Progenitor cell of endocrine pancreas (in vitro differentiated cells): ENCODE measurements at regions not wholly inside any gene's neighbourhood (a gene's known extent, or its start where the extent isn't known, plus 50 kb on each side); places are given as distances from the start of the nearest gene placed in this dataset.

Source experiments
- DNase-seq: peaks from one replicate; pipeline ENCODE4 v3.0.0; 2021; ENCODE audit warnings: low spot score; ENCODE audit not compliant: unreplicated experiment
- H3K27ac Mint-ChIP-seq: 2 replicates; pipeline ENCODE4 v1.8.0; 2021; ENCODE audit warnings: mild to moderate bottlenecking, moderate library complexity, mixed read lengths
- H3K27me3 Mint-ChIP-seq: 2 replicates; pipeline ENCODE4 v1.8.0; 2021; ENCODE audit warnings: mixed read lengths
- H3K36me3 Mint-ChIP-seq: 2 replicates; pipeline ENCODE4 v1.8.0; 2022; ENCODE audit warnings: mixed read lengths; ENCODE audit not compliant: insufficient read depth
- H3K4me1 Mint-ChIP-seq: 2 replicates; pipeline ENCODE4 v1.8.0; 2021; ENCODE audit warnings: low read depth, mixed read lengths
- H3K4me3 Mint-ChIP-seq: 2 replicates; pipeline ENCODE4 v1.8.0; 2021; ENCODE audit warnings: low read depth, mild to moderate bottlenecking, moderate library complexity, mixed read lengths
- H3K9me3 Mint-ChIP-seq: 2 replicates; pipeline ENCODE4 v1.8.0; 2021; ENCODE audit warnings: low read depth, mixed read lengths
- CTCF ChIP-seq: fragments of 200-600 bp; sonication (generic); IDR thresholded peaks from one replicate; pipeline ENCODE4 v1.5.0; 2021; ENCODE audit warnings: antibody characterized with exemption, mild to moderate bottlenecking; ENCODE audit not compliant: unreplicated experiment

DNA sequence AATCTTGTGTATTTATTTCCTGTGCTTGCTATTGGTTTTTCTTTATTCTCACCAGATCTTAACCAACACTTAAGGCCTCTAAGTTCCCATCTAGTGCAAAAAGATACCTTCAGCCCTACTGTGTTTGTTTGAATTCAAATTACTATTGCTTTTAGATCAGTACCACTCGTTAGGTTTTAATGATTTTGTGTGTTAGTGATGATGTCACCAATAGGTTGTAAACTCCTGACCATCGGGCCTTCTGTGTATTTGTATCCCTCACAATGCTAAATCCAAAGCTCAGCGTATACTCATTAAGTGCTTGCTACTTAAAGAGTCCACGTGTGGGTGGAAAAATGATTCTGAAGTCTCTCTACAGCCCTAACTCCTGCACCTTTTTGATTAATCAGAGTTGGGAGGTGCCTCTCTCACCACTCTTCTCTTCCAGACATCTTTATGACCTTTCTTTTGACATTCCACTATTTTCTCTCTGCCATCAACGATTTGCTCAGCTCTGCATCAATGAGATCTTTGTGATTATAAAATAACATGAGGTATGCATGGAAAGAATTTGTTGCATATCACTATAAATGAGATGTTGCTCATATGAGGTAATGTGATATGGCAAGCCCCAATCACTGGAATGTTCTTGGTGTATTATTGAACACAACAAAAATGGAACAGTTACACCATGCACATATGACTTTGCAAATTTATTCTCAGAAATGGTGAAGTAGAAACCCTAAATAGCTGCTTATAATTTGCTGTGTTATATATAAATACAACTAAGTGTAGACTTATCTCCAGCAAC lies 55.1 kb upstream of the LAMA2 start:
- H3K27ac Mint-ChIP-seq, result no peak overlapping the region
- TF ChIP-seq CTCF, result no peak

GRCh38 chr6:128826606-128827005 lies 56.3 kb upstream of the LAMA2 start:
- Mint-ChIP-seq H3K4me3 (no peak overlapping the region), H3K27me3 (no peaks in the 10 kb centered on the region), H3K27ac (no peak overlapping the region), H3K36me3 (no peaks in the 10 kb centered on the region), H3K4me1 (no peaks in the 10 kb centered on the region), H3K9me3 (peaks cover 7% of the 10 kb centered on the region)
- DNase-seq, result no peak
- TF ChIP-seq CTCF, result no peak

More for the DNA sequence above, 55.1 kb upstream of the LAMA2 start:
- H3K27me3 Mint-ChIP-seq, result no peaks in the 10 kb centered on the region
- H3K4me3 Mint-ChIP-seq, result no peak overlapping the region
- H3K9me3 Mint-ChIP-seq, result peaks cover 7% of the 10 kb centered on the region
- no peaks in the 10 kb centered on the region for H3K36me3 Mint-ChIP-seq
- no peaks in the 10 kb centered on the region for H3K4me1 Mint-ChIP-seq
- no peak for DNase-seq

GRCh38 chr6:128822271-128822670 lies 60.7 kb upstream of the LAMA2 start:
- no peak for TF ChIP-seq CTCF
- DNase-seq, result no peak
- H3K4me3 Mint-ChIP-seq, result no peak overlapping the region
- H3K27ac Mint-ChIP-seq, result no peak overlapping the region
- no peaks in the 10 kb centered on the region for H3K9me3 Mint-ChIP-seq
- no peaks in the 10 kb centered on the region for H3K27me3 Mint-ChIP-seq
- no peaks in the 10 kb centered on the region for H3K4me1 Mint-ChIP-seq
- H3K36me3 Mint-ChIP-seq, result no peaks in the 10 kb centered on the region

DNA sequence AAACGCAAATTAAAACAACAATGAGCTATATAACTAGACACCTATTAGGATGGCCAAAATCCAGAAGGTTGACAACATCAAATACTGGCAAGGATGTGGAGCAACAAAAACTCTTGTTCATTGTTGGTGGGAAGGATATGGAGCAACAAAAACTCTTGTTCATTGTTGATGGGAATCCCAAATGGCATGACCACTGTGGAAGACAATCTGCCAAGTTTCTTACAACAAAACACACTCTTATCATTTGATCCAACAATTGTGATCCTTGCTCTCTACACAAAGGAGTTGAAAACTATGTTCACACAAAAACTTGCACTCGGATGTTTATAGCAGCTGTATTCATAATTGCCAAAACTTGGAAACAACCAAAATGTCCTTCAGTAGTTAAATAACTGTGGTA lies 61.8 kb upstream of the LAMA2 start:
- no peaks in the 10 kb centered on the region for H3K9me3 Mint-ChIP-seq
- H3K27me3 Mint-ChIP-seq, result no peaks in the 10 kb centered on the region
- no peak overlapping the region for H3K27ac Mint-ChIP-seq
- no peaks in the 10 kb centered on the region for H3K36me3 Mint-ChIP-seq
- H3K4me3 Mint-ChIP-seq, result no peak overlapping the region
- DNase-seq, result no peak
- TF ChIP-seq CTCF, result no peak
- no peaks in the 10 kb centered on the region for H3K4me1 Mint-ChIP-seq

- H3K27ac Mint-ChIP-seq, result no peak overlapping the region
- no peak overlapping the region for H3K4me3 Mint-ChIP-seq
- H3K36me3 Mint-ChIP-seq, result no peaks in the 10 kb centered on the region
- no peaks in the 10 kb centered on the region for H3K4me1 Mint-ChIP-seq
- no peaks in the 10 kb centered on the region for H3K9me3 Mint-ChIP-seq
- no peak for DNase-seq
- TF ChIP-seq CTCF, result no peak
- H3K27me3 Mint-ChIP-seq, result no peaks in the 10 kb centered on the region
Observed at GRCh38 chr6:128808856-128809255, 74.1 kb upstream of the LAMA2 start.
